ENCODE measurements at regions not wholly inside any gene's neighbourhood (a gene's known extent, or its start where the extent isn't known, plus 50 kb on each side); places are given as distances from the start of the nearest gene placed in this dataset.
"Not testable (repeated sequence)": the region's sequence is repeated elsewhere in the genome, so short reads cannot be mapped to it uniquely, and the experiment has no call there.

- no peak for DNase-seq
These were observed 75.5 kb upstream of the CLDN5 start for GRCh38 chr22:19599626-19600243.

- not testable (repeated sequence) for DNase-seq
These were observed 79.1 kb upstream of the CLDN5 start for GRCh38 chr22:19603346-19603745.

GRCh38 chr22:19603767-19604166 lies 79.6 kb upstream of the CLDN5 start:
- DNase-seq, result no peak

- DNase-seq, result no peak
These were observed 80.6 kb upstream of the CLDN5 start for GRCh38 chr22:19604711-19605268.

- DNase-seq, result no peak
These were observed 81.5 kb upstream of the CLDN5 start for GRCh38 chr22:19605508-19606331.

GRCh38 chr22:19606332-19607191 lies 82.4 kb upstream of the CLDN5 start:
- no peak for DNase-seq

GRCh38 chr22:19607192-19608002 lies 83.2 kb upstream of the CLDN5 start:
- DNase-seq, result no peak

- DNase-seq, result no peak
These were observed 83.9 kb upstream of the CLDN5 start for GRCh38 chr22:19608003-19608690.

GRCh38 chr22:19609753-19610152 lies 85.5 kb upstream of the CLDN5 start:
- not testable (repeated sequence) for DNase-seq

GRCh38 chr22:19610518-19611253 lies 86.5 kb upstream of the CLDN5 start:
- DNase-seq, result no peak

GRCh38 chr22:19611590-19611989 lies 87.4 kb upstream of the CLDN5 start:
- no peak for DNase-seq

- DNase-seq, result no peak
These were observed 88.8 kb upstream of the CLDN5 start for GRCh38 chr22:19612866-19613572.

- DNase-seq, result no peak
These were observed 90.3 kb upstream of the CLDN5 start for GRCh38 chr22:19614536-19614863.

- no peak for DNase-seq
These were observed 90.8 kb upstream of the CLDN5 start for GRCh38 chr22:19615001-19615461.

GRCh38 chr22:19615867-19616581 lies 91.8 kb upstream of the CLDN5 start:
- no peak for DNase-seq

GRCh38 chr22:19619144-19620009 lies 94.9 kb upstream of the SEPTIN5 start:
- no peak for DNase-seq

GRCh38 chr22:19620742-19621371 lies 93.4 kb upstream of the SEPTIN5 start:
- DNase-seq, result no peak
